ENCODE measurements at regions not wholly inside any gene's neighbourhood (a gene's known extent, or its start where the extent isn't known, plus 50 kb on each side); places are given as distances from the start of the nearest gene placed in this dataset.
"Not testable (repeated sequence)": the region's sequence is repeated elsewhere in the genome, so short reads cannot be mapped to it uniquely, and the experiment has no call there.

- not testable (repeated sequence) for H3K27ac ChIP-seq
These were observed 421.8 kb downstream of the CSNK1G3 start for GRCh38 chr5:123933812-123934211.

GRCh38 chr5:123929055-123929474 is 417.1 kb downstream of the CSNK1G3 start:
- H3K4me3 ChIP-seq: no peak overlapping the region
- no peak overlapping the region for H3K27ac ChIP-seq

More at GRCh38 chr5:123933812-123934211, 421.8 kb downstream of the CSNK1G3 start:
- H3K4me3 ChIP-seq: not testable (repeated sequence)

- Histone ChIP-seq H3K27ac (no peak overlapping the region), H3K4me3 (no peak overlapping the region)
These were observed 416.4 kb downstream of the CSNK1G3 start for GRCh38 chr5:123928401-123928800.

- Histone ChIP-seq H3K4me3 (no peak overlapping the region), H3K27ac (no peak overlapping the region)
These were observed 409.2 kb downstream of the CSNK1G3 start for GRCh38 chr5:123921193-123921592.

GRCh38 chr5:123916345-123917121 is 404.6 kb downstream of the CSNK1G3 start:
- Histone ChIP-seq H3K27ac (peak overlapping the region in 3 of 21 experiments; percentile 3 to 57 (median 31)), H3K4me3 (no peak overlapping the region)

GRCh38 chr5:123914333-123914732 is 402.4 kb downstream of the CSNK1G3 start:
- H3K27ac ChIP-seq: no peak overlapping the region
- no peak overlapping the region for H3K4me3 ChIP-seq

GRCh38 chr5:123907349-123907748 is 395.4 kb downstream of the CSNK1G3 start:
- H3K4me3 ChIP-seq: no peak overlapping the region
- H3K27ac ChIP-seq: no peak overlapping the region

GRCh38 chr5:123906698-123907295 is 394.8 kb downstream of the CSNK1G3 start:
- no peak overlapping the region for H3K4me3 ChIP-seq
- no peak overlapping the region for H3K27ac ChIP-seq

GRCh38 chr5:123885081-123885480 is 373.1 kb downstream of the CSNK1G3 start:
- H3K27ac ChIP-seq: no peak overlapping the region
- H3K4me3 ChIP-seq: no peak overlapping the region

GRCh38 chr5:123882965-123883345 is 371.0 kb downstream of the CSNK1G3 start:
- H3K27ac ChIP-seq: no peak overlapping the region
- H3K4me3 ChIP-seq: no peak overlapping the region

- no peak overlapping the region for H3K4me3 ChIP-seq
- no peak overlapping the region for H3K27ac ChIP-seq
These were observed 370.5 kb downstream of the CSNK1G3 start for GRCh38 chr5:123882319-123882964.

- H3K27ac ChIP-seq: peak overlapping the region in 1 of 21 experiments; percentile 9
- no peak overlapping the region for H3K4me3 ChIP-seq
These were observed 369.8 kb downstream of the CSNK1G3 start for GRCh38 chr5:123881759-123882244.

GRCh38 chr5:123880875-123881274 is 368.9 kb downstream of the CSNK1G3 start:
- no peak overlapping the region for H3K4me3 ChIP-seq

GRCh38 chr5:123879071-123879470 is 367.1 kb downstream of the CSNK1G3 start:
- no peak overlapping the region for H3K4me3 ChIP-seq
- H3K27ac ChIP-seq: peak overlapping the region in 1 of 21 experiments; percentile 13

More at GRCh38 chr5:123880875-123881274, 368.9 kb downstream of the CSNK1G3 start:
- no peak overlapping the region for H3K27ac ChIP-seq

GRCh38 chr5:123876276-123876790 is 364.4 kb downstream of the CSNK1G3 start:
- Histone ChIP-seq H3K4me3 (no peak overlapping the region), H3K27ac (no peak overlapping the region)

GRCh38 chr5:123875561-123876275 is 363.7 kb downstream of the CSNK1G3 start:
- no peak overlapping the region for H3K4me3 ChIP-seq
- H3K27ac ChIP-seq: peak overlapping the region in 3 of 21 experiments; percentile 14 to 46 (median 35)

GRCh38 chr5:123874600-123875201 is 362.7 kb downstream of the CSNK1G3 start:
- H3K4me3 ChIP-seq: no peak overlapping the region
- no peak overlapping the region for H3K27ac ChIP-seq

GRCh38 chr5:123873846-123874245 is 361.9 kb downstream of the CSNK1G3 start:
- H3K4me3 ChIP-seq: no peak overlapping the region
- H3K27ac ChIP-seq: no peak overlapping the region

- Histone ChIP-seq H3K27ac (no peak overlapping the region), H3K4me3 (no peak overlapping the region)
These were observed 359.4 kb downstream of the CSNK1G3 start for GRCh38 chr5:123871373-123871772.

All from skin epidermis (tissue), 12 donors.